ENCODE measurements at regions not wholly inside any gene's neighbourhood (a gene's known extent, or its start where the extent isn't known, plus 50 kb on each side); places are given as distances from the start of the nearest gene placed in this dataset.

DNA sequence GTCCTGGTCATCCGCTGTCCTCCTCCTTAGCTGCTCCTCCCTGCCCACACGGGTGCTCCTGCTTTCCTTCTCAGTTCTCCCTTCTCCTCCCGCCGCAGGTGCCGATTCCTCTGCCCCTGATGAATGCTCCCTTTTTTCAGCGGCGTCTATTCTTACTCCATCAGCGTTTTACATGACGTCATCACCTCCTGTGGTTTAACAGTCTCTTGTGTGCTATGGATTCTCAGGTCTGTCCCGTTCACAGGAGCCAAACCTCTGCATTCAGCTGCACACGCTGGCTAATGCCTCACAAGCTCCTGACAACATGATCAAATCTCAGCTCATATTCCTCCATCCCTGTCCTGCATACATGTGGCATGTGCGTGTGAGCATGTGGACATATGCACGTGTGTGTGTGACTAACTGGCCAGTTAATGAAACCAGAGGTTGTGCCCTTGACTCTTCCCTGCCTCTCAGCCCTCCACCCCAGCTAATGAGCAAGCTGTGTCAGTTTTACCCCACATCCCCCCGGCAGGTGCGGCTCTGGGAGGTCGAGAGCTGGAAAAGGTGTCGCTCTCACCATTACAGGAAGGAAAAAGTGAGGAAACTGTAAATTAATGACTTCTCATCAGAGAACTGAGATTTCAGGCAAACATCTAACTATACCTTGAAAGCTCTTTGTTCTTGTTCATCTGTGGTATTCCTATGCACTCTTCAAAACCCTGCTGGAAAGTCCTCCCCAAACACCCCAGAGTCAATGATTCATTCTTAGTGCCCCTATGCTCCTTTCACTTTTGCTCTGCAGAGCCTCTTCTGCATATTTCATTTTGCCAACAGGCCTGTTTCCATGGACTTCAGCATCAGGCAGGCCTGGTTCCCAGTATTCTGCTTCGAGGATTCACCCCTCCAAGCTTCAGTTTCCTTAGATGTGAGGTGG, 163.1 kb downstream of the TTLL2 start:
- no peak for TF ChIP-seq CTCF (conservative IDR thresholded peaks at IDR 0.05; ENCODE audit: low read depth, low read length)
- no peak for TF ChIP-seq EZH2 (IDR thresholded peaks at IDR 0.05; ENCODE audit: low read length, unreplicated experiment)
- no peak for TF ChIP-seq EZH2phosphoT487 (IDR thresholded peaks at IDR 0.05; ENCODE audit: borderline replicate concordance, low read length)
